B cell (primary cell): ENCODE measurements at regions not wholly inside any gene's neighbourhood (a gene's known extent, or its start where the extent isn't known, plus 50 kb on each side); places are given as distances from the start of the nearest gene placed in this dataset.

Source experiments
- ATAC-seq: fragments of 200-7000 bp; cut with Tn5 transposase; one replicate; pipeline ENCODE4 v1.10.0; 2021; ENCODE audit warnings: low read depth, mild to moderate bottlenecking, moderate number of reproducible peaks, moderate library complexity
- CTCF ChIA-PET: fragments of 350-600 bp; sonication (Branson Sonifier 250); formaldehyde crosslinking; loops from one replicate; lab custom pipeline; 2021; ENCODE audit warnings: antibody characterized with exemption, inconsistent platforms; lab: Charles Lee
- POLR2A ChIA-PET: fragments of 350-600 bp; sonication (Branson Sonifier 250); formaldehyde crosslinking; loops from one replicate; lab custom pipeline; 2021; ENCODE audit warnings: antibody characterized with exemption; lab: Charles Lee
- DNase-seq: peaks from one replicate; pipeline ENCODE4 v3.0.0; 2013
- H2AFZ ChIP-seq: 2 replicates; pipeline ENCODE4 v1.6.1; 2012; ENCODE audit warnings: mild to moderate bottlenecking, low read depth, low read length; ENCODE audit not compliant: insufficient read depth, poor library complexity, severe bottlenecking
- H3K27ac ChIP-seq, 2 donors: 1 replicate in 1 of 2; 2 replicates in 1 of 2; pipeline ENCODE4 v1.5.1; 2012 to 2013; ENCODE audit warnings: low read length in 2 of 2, mild to moderate bottlenecking in 2 of 2, moderate library complexity in 1 of 2
- H3K27me3 ChIP-seq, 4 experiments: fragments of 200-600 bp in 1 of 4; sonication (generic) in 1 of 4; replicated peaks in 1 of 4; 1 replicate in 2 of 4; 2 replicates in 2 of 4; pipeline versions ENCODE4 v1.6.1 to v1.7.0; 2013 to 2016; ENCODE audit warnings: low read length in 3 of 4, mild to moderate bottlenecking in 2 of 4, mixed read lengths in 1 of 4, moderate library complexity in 1 of 4; ENCODE audit not compliant: insufficient read depth in 4 of 4, control insufficient read depth in 3 of 4; ENCODE audit errors: control extremely low read depth in 1 of 4
- H3K36me3 ChIP-seq, 2 experiments: replicated peaks in 1 of 2; 1 replicate in 1 of 2; 2 replicates in 1 of 2; pipeline versions ENCODE4 v1.6.1 to v1.7.1; 2013; ENCODE audit warnings: low read length in 1 of 2; ENCODE audit not compliant: insufficient read depth in 2 of 2, control insufficient read depth in 1 of 2; ENCODE audit errors: control extremely low read depth in 1 of 2, extremely low read depth in 1 of 2
- H3K4me1 ChIP-seq, 2 donors: fragments of 200-600 bp in 1 of 2; sonication (generic) in 1 of 2; 1 replicate in 1 of 2; 2 replicates in 1 of 2; pipeline versions ENCODE4 v1.5.1 to v1.6.1; 2013 to 2017; ENCODE audit warnings: low read length in 2 of 2; ENCODE audit not compliant: control insufficient read depth in 2 of 2, insufficient read depth in 2 of 2
- H3K4me2 ChIP-seq: replicated peaks from 2 replicates; pipeline ENCODE3; 2012; ENCODE audit warnings: mild to moderate bottlenecking, low read depth, low read length; ENCODE audit not compliant: poor library complexity, severe bottlenecking
- H3K4me3 ChIP-seq, 5 experiments: fragments of 200-600 bp in 1 of 5; sonication (generic) in 1 of 5; 1 replicate in 3 of 5; 2 replicates in 2 of 5; pipeline versions ENCODE4 v1.5.1 to v1.7.0; 2011 to 2016; ENCODE audit warnings: low read length in 4 of 5, mild to moderate bottlenecking in 4 of 5, low read depth in 2 of 5, control low read depth in 1 of 5, moderate library complexity in 1 of 5; ENCODE audit not compliant: insufficient read depth in 1 of 5; ENCODE audit errors: control extremely low read depth in 1 of 5, extremely low read depth in 1 of 5
- H3K79me2 ChIP-seq: fragments of 200-600 bp; sonication (generic); one replicate; pipeline ENCODE4 v1.6.0; 2016; ENCODE audit warnings: low read length; ENCODE audit not compliant: control insufficient read depth, insufficient read depth
- H3K9ac ChIP-seq: fragments of 200-600 bp; sonication (generic); 2 replicates; pipeline ENCODE4 v1.6.1; 2017; ENCODE audit warnings: mild to moderate bottlenecking, low read length, moderate library complexity
- H3K9me3 ChIP-seq, 3 donors: one replicate each; pipeline versions ENCODE4 v1.6.1 to v1.7.1; 2013; ENCODE audit warnings: low read length in 2 of 3; ENCODE audit not compliant: control insufficient read depth in 2 of 3, insufficient read depth in 1 of 3; ENCODE audit errors: control extremely low read depth in 1 of 3
- H4K20me1 ChIP-seq: 2 replicates; pipeline ENCODE4 v1.6.0; 2012; ENCODE audit warnings: mild to moderate bottlenecking, low read length; ENCODE audit not compliant: insufficient read depth, control insufficient read depth, poor library complexity, severe bottlenecking
- H3K27ac Mint-ChIP-seq: one replicate; pipeline ENCODE4 v1.8.0; 2021; ENCODE audit warnings: mixed read lengths
- H3K27me3 Mint-ChIP-seq: one replicate; pipeline ENCODE4 v1.8.0; 2021; ENCODE audit warnings: mixed read lengths
- H3K4me1 Mint-ChIP-seq: one replicate; pipeline ENCODE4 v1.8.0; 2021; ENCODE audit warnings: mixed read lengths
- H3K4me3 Mint-ChIP-seq: one replicate; pipeline ENCODE4 v1.8.0; 2021; ENCODE audit warnings: mixed read lengths
- H3K9me3 Mint-ChIP-seq: one replicate; pipeline ENCODE4 v1.8.0; 2022; ENCODE audit warnings: mixed read lengths; ENCODE audit not compliant: insufficient read depth
- CTCF ChIP-seq: fragments of 200-600 bp; IDR thresholded peaks from one replicate; pipeline ENCODE4 v1.8.0; 2022; ENCODE audit warnings: antibody characterized with exemption, mild to moderate bottlenecking
- EZH2 ChIP-seq: IDR thresholded peaks from 2 replicates; pipeline ENCODE4 v1.6.1; 2012; ENCODE audit warnings: borderline replicate concordance, low read depth, mild to moderate bottlenecking, moderate library complexity, low read length; ENCODE audit not compliant: insufficient read depth, poor library complexity, severe bottlenecking
- WGBS: methylation state at CpG from one replicate; pipeline ENCODE4 v1.1.5; 2013; ENCODE audit warnings: missing lambda C conversion rate; ENCODE audit not compliant: insufficient coverage; 5-methylcytosine and 5-hydroxymethylcytosine counted together
- intact Hi-C: fragments of 100-400 bp; cut with micrococcal nuclease; formaldehyde crosslinking; loops from one replicate; pipeline ENCODE4 v1.10.0; 2022

- H3K27me3 Mint-ChIP-seq: no peaks in the 10 kb centered on the region
- H3K27ac Mint-ChIP-seq: no peak overlapping the region
- no peak for ATAC-seq
- DNase-seq: no peak
- CTCF ChIA-PET: no interaction called here
- no peak overlapping the region for H3K4me3 Mint-ChIP-seq
- Histone ChIP-seq H3K79me2 (no peaks in the 10 kb centered on the region), H3K27ac (no peak overlapping the region), H3K36me3 (no peaks in the 10 kb centered on the region), H4K20me1 (no peaks in the 10 kb centered on the region), H3K27me3 (no peaks in the 10 kb centered on the region), H3K4me2 (no peak overlapping the region), H3K9ac (no peak overlapping the region), H2AFZ (no peak overlapping the region), H3K4me3 (no peak overlapping the region), H3K9me3 (no peaks in the 10 kb centered on the region), H3K4me1 (no peaks in the 10 kb centered on the region)
- intact Hi-C loops: no loop called here
- TF ChIP-seq EZH2 (no peak), CTCF (no peak)
- H3K4me1 Mint-ChIP-seq: no peaks in the 10 kb centered on the region
- no peaks in the 10 kb centered on the region for H3K9me3 Mint-ChIP-seq
- no CpG with 5 or more reads among the region's 1 CpG for WGBS
- POLR2A ChIA-PET: no interaction called here
Observed at GRCh38 chr11:21968702-21969101, 224.2 kb upstream of the ANO5 start.

- no peaks in the 10 kb centered on the region for H3K27me3 ChIP-seq
- intact Hi-C loops: no loop called here
- ATAC-seq (no peak), DNase-seq (no peak)
- H3K9me3 ChIP-seq: no peaks in the 10 kb centered on the region
- no peak overlapping the region for H3K9ac ChIP-seq
- Mint-ChIP-seq H3K4me1 (no peaks in the 10 kb centered on the region), H3K27ac (no peak overlapping the region), H3K4me3 (no peak overlapping the region), H3K27me3 (no peaks in the 10 kb centered on the region), H3K9me3 (no peaks in the 10 kb centered on the region)
- H3K36me3 ChIP-seq: no peaks in the 10 kb centered on the region
- no peaks in the 10 kb centered on the region for H3K79me2 ChIP-seq
- ChIA-PET POLR2A (no interaction called here), CTCF (no interaction called here)
- H3K27ac ChIP-seq: no peak overlapping the region
- no peak for TF ChIP-seq EZH2
- TF ChIP-seq CTCF: no peak
- no peaks in the 10 kb centered on the region for H4K20me1 ChIP-seq
- 79% methylated on average over 2 of the region's 3 CpGs for WGBS
- H3K4me2 ChIP-seq: no peak overlapping the region
- no peak overlapping the region for H3K4me3 ChIP-seq
- H2AFZ ChIP-seq: no peak overlapping the region
- H3K4me1 ChIP-seq: no peaks in the 10 kb centered on the region
Observed at GRCh38 chr11:21969841-21970240, 223.0 kb upstream of the ANO5 start.
